Smooth muscle cell (in vitro differentiated cells): ENCODE measurements at regions not wholly inside any gene's neighbourhood (a gene's known extent, or its start where the extent isn't known, plus 50 kb on each side); places are given as distances from the start of the nearest gene placed in this dataset.

Experiments used
- DNase-seq: peaks from one replicate; lab custom pipeline; 2025; ENCODE audit not compliant: unreplicated experiment; lab: John Stamatoyannopoulos, UW
- H2AFZ ChIP-seq: fragments of 200-600 bp; sonication (generic); 2 replicates; pipeline ENCODE4 v1.6.0; 2016; ENCODE audit warnings: antibody characterized with exemption, low read depth, mild to moderate bottlenecking
- H3F3A ChIP-seq: fragments of 200-600 bp; sonication (generic); 2 replicates; pipeline ENCODE4 v1.6.0; 2017; ENCODE audit warnings: antibody characterized with exemption, low read depth
- H3K27ac ChIP-seq: fragments of 200-600 bp; sonication (generic); 2 replicates; pipeline ENCODE4 v1.5.1; 2016; ENCODE audit warnings: low read depth, mild to moderate bottlenecking
- H3K27me3 ChIP-seq: fragments of 200-600 bp; sonication (generic); 2 replicates; pipeline ENCODE4 v1.6.1; 2016; ENCODE audit warnings: low read depth, mild to moderate bottlenecking
- H3K36me3 ChIP-seq: fragments of 200-600 bp; sonication (generic); 2 replicates; pipeline ENCODE4 v1.5.1; 2016; ENCODE audit warnings: low read depth
- H3K4me1 ChIP-seq: fragments of 200-600 bp; sonication (generic); 2 replicates; pipeline ENCODE4 v1.5.1; 2016; ENCODE audit warnings: low read depth
- H3K4me2 ChIP-seq: fragments of 200-600 bp; sonication (generic); 2 replicates; pipeline ENCODE4 v1.6.0; 2016; ENCODE audit warnings: mild to moderate bottlenecking
- H3K4me3 ChIP-seq: fragments of 200-600 bp; sonication (generic); 2 replicates; pipeline ENCODE4 v1.5.1; 2016; ENCODE audit warnings: mild to moderate bottlenecking
- H3K79me2 ChIP-seq: fragments of 200-600 bp; sonication (generic); 2 replicates; pipeline ENCODE4 v1.6.0; 2016; ENCODE audit warnings: low read depth, mild to moderate bottlenecking
- H3K9ac ChIP-seq: fragments of 200-600 bp; sonication (generic); 2 replicates; pipeline ENCODE4 v1.6.0; 2016; ENCODE audit warnings: low read depth
- H3K9me3 ChIP-seq: fragments of 200-600 bp; sonication (generic); replicated peaks from 2 replicates; pipeline ENCODE4 v1.5.1; 2016; ENCODE audit warnings: low read depth
- H4K20me1 ChIP-seq: fragments of 200-600 bp; sonication (generic); 2 replicates; pipeline ENCODE4 v1.6.0; 2016; ENCODE audit warnings: low read depth
- CTCF ChIP-seq: fragments of 200-600 bp; sonication (generic); IDR thresholded peaks from 2 replicates; pipeline ENCODE4 v1.5.1; 2017; ENCODE audit warnings: borderline replicate concordance, mild to moderate bottlenecking, antibody characterized with exemption; ENCODE audit not compliant: insufficient read depth, poor library complexity, severe bottlenecking
- WGBS: methylation state at CpG from one replicate; pipeline ENCODE4 v1.1.7; 2016; ENCODE audit warnings: low lambda C conversion rate; 5-methylcytosine and 5-hydroxymethylcytosine counted together

GRCh38 chr18:45286431-45286830 is 328.8 kb upstream of the SLC14A2 start:
- no peaks in the 10 kb centered on the region for H3K9me3 ChIP-seq
- no peaks in the 10 kb centered on the region for H3F3A ChIP-seq
- no peaks in the 10 kb centered on the region for H4K20me1 ChIP-seq
- no peaks in the 10 kb centered on the region for H3K36me3 ChIP-seq
- H3K27ac ChIP-seq, result no peak overlapping the region
- H2AFZ ChIP-seq, result no peak overlapping the region
- no peak overlapping the region for H3K9ac ChIP-seq
- WGBS, result 94% methylated on average over 3 of the region's 3 CpGs
- TF ChIP-seq CTCF, result no peak
- no peak overlapping the region for H3K4me3 ChIP-seq
- H3K4me2 ChIP-seq, result no peak overlapping the region
- no peaks in the 10 kb centered on the region for H3K4me1 ChIP-seq
- no peak for DNase-seq
- H3K79me2 ChIP-seq, result no peaks in the 10 kb centered on the region
- no peaks in the 10 kb centered on the region for H3K27me3 ChIP-seq

- TF ChIP-seq CTCF, result no peak
- Histone ChIP-seq H3K9me3 (no peaks in the 10 kb centered on the region), H3K27me3 (no peaks in the 10 kb centered on the region), H3K4me3 (no peak overlapping the region), H3K79me2 (no peaks in the 10 kb centered on the region), H2AFZ (no peak overlapping the region), H3K9ac (no peak overlapping the region), H3K27ac (no peak overlapping the region), H3F3A (no peaks in the 10 kb centered on the region), H4K20me1 (no peaks in the 10 kb centered on the region), H3K36me3 (no peaks in the 10 kb centered on the region), H3K4me2 (no peak overlapping the region), H3K4me1 (no peaks in the 10 kb centered on the region)
- no peak for DNase-seq
- 95% methylated on average over 9 of the region's 9 CpGs for WGBS
Measured at GRCh38 chr18:45287531-45287930, 327.7 kb upstream of the SLC14A2 start.

GRCh38 chr18:45290364-45290763 is 324.9 kb upstream of the SLC14A2 start:
- Histone ChIP-seq H3K9ac (no peak overlapping the region), H3K9me3 (no peaks in the 10 kb centered on the region), H3F3A (no peaks in the 10 kb centered on the region), H3K4me2 (no peak overlapping the region), H4K20me1 (no peaks in the 10 kb centered on the region), H3K79me2 (no peaks in the 10 kb centered on the region), H3K27me3 (no peaks in the 10 kb centered on the region), H3K4me3 (no peak overlapping the region), H3K27ac (no peak overlapping the region), H3K36me3 (no peaks in the 10 kb centered on the region), H2AFZ (no peak overlapping the region), H3K4me1 (no peaks in the 10 kb centered on the region)
- DNase-seq, result no peak
- TF ChIP-seq CTCF, result no peak
- 96% methylated on average over 4 of the region's 4 CpGs for WGBS
